Fibroblast of lung (primary cell): ENCODE measurements at regions not wholly inside any gene's neighbourhood (a gene's known extent, or its start where the extent isn't known, plus 50 kb on each side); places are given as distances from the start of the nearest gene placed in this dataset.

Experiments used
- CTCF ChIP-seq, 2 donors: IDR thresholded peaks in 1 of 2; conservative IDR thresholded peaks in 1 of 2; 1 replicate in 1 of 2; 2 replicates in 1 of 2; pipeline ENCODE4 v1.5.1; 2011 to 2012; ENCODE audit warnings: low read length in 2 of 2, control low read depth in 1 of 2, inconsistent platforms in 1 of 2, low read depth in 1 of 2, mild to moderate bottlenecking in 1 of 2
- EZH2 ChIP-seq: IDR thresholded peaks from 2 replicates; pipeline ENCODE4 v1.5.1; 2012; ENCODE audit warnings: low read length, control low read depth, mild to moderate bottlenecking; ENCODE audit errors: missing control alignments

- TF ChIP-seq CTCF (conservative IDR thresholded peaks at IDR 0.05 in 1 of 2, IDR thresholded peaks at IDR 0.05 in 1 of 2; ENCODE audit: low read depth in 1 of 2, low read length in 2 of 2) = no peak
- no peak for TF ChIP-seq EZH2
Measured at GRCh38 chr10:104563548-104563947, 77.5 kb upstream of the SORCS3 start.
